H9 (cell line): ENCODE measurements at regions not wholly inside any gene's neighbourhood (a gene's known extent, or its start where the extent isn't known, plus 50 kb on each side); places are given as distances from the start of the nearest gene placed in this dataset.

ENCODE experiments used
- DNase-seq: peaks from one replicate; pipeline ENCODE4 v3.0.0-alpha.2; 2017
- H2AFZ ChIP-seq: one replicate; pipeline ENCODE4 v1.6.1; 2013; ENCODE audit warnings: mild to moderate bottlenecking, low read length, control low read depth, moderate library complexity
- H2AK5ac ChIP-seq: 2 replicates; pipeline ENCODE4 v1.6.1; 2013; ENCODE audit warnings: low read length, control low read depth, mixed read lengths; ENCODE audit not compliant: insufficient read length
- H2BK120ac ChIP-seq: one replicate; pipeline ENCODE4 v1.6.1; 2013; ENCODE audit warnings: low read depth, mild to moderate bottlenecking, low read length, control low read depth, inconsistent platforms; ENCODE audit not compliant: poor library complexity, severe bottlenecking
- H2BK12ac ChIP-seq: 2 replicates; pipeline ENCODE4 v1.6.1; 2013; ENCODE audit warnings: low read length, control low read depth, mixed read lengths, low read depth; ENCODE audit not compliant: insufficient read length
- H2BK15ac ChIP-seq: 2 replicates; pipeline ENCODE4 v1.6.1; 2013; ENCODE audit warnings: low read depth, low read length, control low read depth
- H2BK20ac ChIP-seq: one replicate; pipeline ENCODE4 v1.6.1; 2013; ENCODE audit warnings: low read depth, mild to moderate bottlenecking, low read length, control low read depth, inconsistent platforms; ENCODE audit not compliant: poor library complexity, severe bottlenecking
- H2BK5ac ChIP-seq: 2 replicates; pipeline ENCODE4 v1.6.1; 2013; ENCODE audit warnings: low read length, control low read depth, mixed read lengths; ENCODE audit not compliant: insufficient read length
- H3K14ac ChIP-seq: 2 replicates; pipeline ENCODE4 v1.6.1; 2013; ENCODE audit warnings: low read length, control low read depth; ENCODE audit not compliant: insufficient read depth
- H3K18ac ChIP-seq: 2 replicates; pipeline ENCODE4 v1.6.1; 2013; ENCODE audit warnings: low read depth, mild to moderate bottlenecking, mixed read lengths, low read length, control low read depth; ENCODE audit not compliant: insufficient read length
- H3K23ac ChIP-seq: 2 replicates; pipeline ENCODE4 v1.6.1; 2013; ENCODE audit warnings: low read length, control low read depth, mixed read lengths, low read depth; ENCODE audit not compliant: insufficient read length
- H3K23me2 ChIP-seq: 2 replicates; pipeline ENCODE4 v1.6.1; 2013; ENCODE audit warnings: low read depth, mild to moderate bottlenecking, mixed read lengths, low read length, control low read depth; ENCODE audit not compliant: insufficient read length, poor library complexity, severe bottlenecking
- H3K27ac ChIP-seq: 2 replicates; pipeline ENCODE4 v1.5.1; 2013; ENCODE audit warnings: low read length, control low read depth, mixed read lengths, low read depth; ENCODE audit not compliant: insufficient read length
- H3K27me3 ChIP-seq: 2 replicates; pipeline ENCODE4 v1.6.1; 2013; ENCODE audit warnings: low read length, control low read depth, inconsistent platforms; ENCODE audit not compliant: insufficient read depth
- H3K4ac ChIP-seq: 2 replicates; pipeline ENCODE4 v1.6.1; 2013; ENCODE audit warnings: low read depth, mild to moderate bottlenecking, control low read depth, inconsistent platforms, low read length, moderate library complexity
- H3K4me1 ChIP-seq: 2 replicates; pipeline ENCODE4 v1.6.1; 2013; ENCODE audit warnings: low read length, control low read depth, inconsistent platforms; ENCODE audit not compliant: insufficient read depth
- H3K4me2 ChIP-seq: 2 replicates; pipeline ENCODE4 v1.6.1; 2013; ENCODE audit warnings: low read length, control low read depth, mixed read lengths; ENCODE audit not compliant: insufficient read length, insufficient read depth
- H3K56ac ChIP-seq: 2 replicates; pipeline ENCODE4 v1.6.1; 2013; ENCODE audit warnings: low read depth, mild to moderate bottlenecking, mixed read lengths, low read length, control low read depth; ENCODE audit not compliant: insufficient read length
- H3K79me1 ChIP-seq: 2 replicates; pipeline ENCODE4 v1.6.1; 2013; ENCODE audit warnings: low read depth, mild to moderate bottlenecking, moderate library complexity, low read length, control low read depth, inconsistent platforms; ENCODE audit not compliant: insufficient read depth, poor library complexity, severe bottlenecking
- H3K79me2 ChIP-seq: 2 replicates; pipeline ENCODE4 v1.6.1; 2013; ENCODE audit warnings: low read length, control low read depth, inconsistent platforms; ENCODE audit not compliant: insufficient read depth
- H3K9ac ChIP-seq: 2 replicates; pipeline ENCODE4 v1.6.1; 2013; ENCODE audit warnings: low read length, control low read depth, mixed read lengths; ENCODE audit not compliant: insufficient read length; ENCODE audit errors: extremely low read depth
- H3K9me3 ChIP-seq: one replicate; pipeline ENCODE4 v1.6.1; 2013; ENCODE audit warnings: low read depth, low read length, inconsistent platforms; ENCODE audit not compliant: control insufficient read depth
- H3T11ph ChIP-seq: one replicate; pipeline ENCODE4 v1.6.1; 2013; ENCODE audit warnings: mild to moderate bottlenecking, low read length, control low read depth, inconsistent platforms
- H4K20me1 ChIP-seq: one replicate; pipeline ENCODE4 v1.6.1; 2013; ENCODE audit not compliant: control insufficient read depth, insufficient read length, insufficient read depth
- H4K5ac ChIP-seq: 2 replicates; pipeline ENCODE4 v1.6.1; 2013; ENCODE audit warnings: low read depth, mild to moderate bottlenecking, mixed read lengths, low read length, control low read depth; ENCODE audit not compliant: insufficient read length
- H4K8ac ChIP-seq: replicated peaks from 2 replicates; pipeline ENCODE4 v1.6.1; 2013; ENCODE audit warnings: low read length, control low read depth, mixed read lengths, low read depth; ENCODE audit not compliant: insufficient read length
- H4K91ac ChIP-seq: 2 replicates; pipeline ENCODE4 v1.6.1; 2013; ENCODE audit warnings: low read depth, mild to moderate bottlenecking, moderate library complexity, mixed read lengths, low read length, control low read depth; ENCODE audit not compliant: insufficient read length
- H3K27ac Mint-ChIP-seq, 3 experiments: 2 replicates in 2 of 3; 3 replicates in 1 of 3; pipeline ENCODE4 v1.8.0; 2020 to 2021; ENCODE audit warnings: mixed read lengths in 3 of 3, mild to moderate bottlenecking in 1 of 3, moderate library complexity in 1 of 3
- H3K27me3 Mint-ChIP-seq: 2 replicates; pipeline ENCODE4 v1.8.0; 2021; ENCODE audit warnings: low read depth, mild to moderate bottlenecking, moderate library complexity, mixed read lengths
- H3K36me3 Mint-ChIP-seq, 3 experiments: 2 replicates in 2 of 3; 3 replicates in 1 of 3; pipeline ENCODE4 v1.8.0; 2020 to 2021; ENCODE audit warnings: low read depth in 3 of 3, mixed read lengths in 3 of 3; ENCODE audit not compliant: insufficient read depth in 1 of 3
- H3K4me1 Mint-ChIP-seq, 2 experiments: 2 replicates each; pipeline ENCODE4 v1.8.0; 2020; ENCODE audit warnings: mixed read lengths in 2 of 2
- H3K4me3 Mint-ChIP-seq, 2 experiments: 2 replicates in 1 of 2; 3 replicates in 1 of 2; pipeline ENCODE4 v1.8.0; 2020 to 2021; ENCODE audit warnings: mild to moderate bottlenecking in 2 of 2, mixed read lengths in 2 of 2, moderate library complexity in 1 of 2
- H3K9me3 Mint-ChIP-seq, 2 experiments: 2 replicates in 1 of 2; 3 replicates in 1 of 2; pipeline ENCODE4 v1.8.0; 2020; ENCODE audit warnings: mild to moderate bottlenecking in 2 of 2, mixed read lengths in 2 of 2, moderate library complexity in 1 of 2
- WGBS: extraction: QIAGEN DNeasy Blood & Tissue Kit; methylation state at CpG from one replicate; pipeline ENCODE4 v1.1.7; 2013; ENCODE audit warnings: missing lambda C conversion rate, low lambda C conversion rate, mixed read lengths; ENCODE audit not compliant: insufficient read length; ENCODE audit errors: extremely low coverage; 5-methylcytosine and 5-hydroxymethylcytosine counted together
- TF ChIP-seq, protein P1 (sequence below): fragments of 200-600 bp; sonication (generic); conservative IDR thresholded peaks from 3 replicates; pipeline ENCODE4 v1.8.0; 2021; ENCODE audit warnings: antibody characterized with exemption, mild to moderate bottlenecking

DNA sequence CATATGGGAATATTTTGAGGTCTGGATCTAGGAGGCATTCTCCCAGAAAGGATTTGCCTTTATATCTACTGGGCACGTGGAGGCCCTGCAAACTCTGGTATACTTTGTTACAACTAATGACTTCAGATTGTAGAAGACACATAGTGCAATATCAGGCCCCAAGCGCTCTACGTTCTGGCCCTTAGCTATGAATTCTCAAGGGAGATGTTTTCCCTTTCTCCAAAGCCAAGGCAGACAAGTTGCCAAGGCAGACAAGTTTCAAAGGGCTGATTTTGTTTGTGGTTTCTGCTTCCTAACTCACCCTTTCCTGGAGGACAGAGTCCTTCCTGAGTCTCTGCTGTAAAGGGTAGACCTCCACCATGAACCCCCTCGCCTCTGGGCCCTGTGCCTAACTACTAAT lies 99.4 kb upstream of the CTTNBP2 start:
- Histone ChIP-seq H3T11ph (no peak overlapping the region), H2AFZ (no peak overlapping the region), H4K20me1 (no peaks in the 10 kb centered on the region), H4K91ac (no peak overlapping the region), H2BK12ac (no peak overlapping the region), H2BK20ac (no peak overlapping the region), H3K14ac (no peak overlapping the region), H3K79me1 (no peaks in the 10 kb centered on the region), H3K9me3 (no peaks in the 10 kb centered on the region), H4K5ac (no peak overlapping the region), H3K4me1 (no peaks in the 10 kb centered on the region), H3K9ac (no peak overlapping the region), H2BK15ac (no peak overlapping the region), H3K27ac (no peak overlapping the region), H3K18ac (no peak overlapping the region), H2AK5ac (no peak overlapping the region), H2BK120ac (no peak overlapping the region), H3K79me2 (no peaks in the 10 kb centered on the region), H2BK5ac (no peak overlapping the region), H3K23ac (no peak overlapping the region), H3K56ac (no peak overlapping the region), H4K8ac (no peak overlapping the region), H3K27me3 (no peaks in the 10 kb centered on the region), H3K4me2 (no peak overlapping the region), H3K23me2 (no peaks in the 10 kb centered on the region), H3K4ac (no peak overlapping the region)
- DNase-seq, result no peak
- Mint-ChIP-seq H3K27ac (no peak overlapping the region; a peak in 1 of 7 replicates), H3K4me1 (0 out of 4 replicates have a peak, but pooled peaks cover 0 to 3% of the 10 kb centered on the region in 2 experiments), H3K4me3 (no peak overlapping the region), H3K27me3 (no peaks in the 10 kb centered on the region), H3K36me3 (no peaks in the 10 kb centered on the region; a peak in 1 of 7 replicates), H3K9me3 (peaks cover 7% of the 10 kb centered on the region in 2 experiments; a peak in 2 of 5 replicates)
- TF ChIP-seq, protein P1, sequence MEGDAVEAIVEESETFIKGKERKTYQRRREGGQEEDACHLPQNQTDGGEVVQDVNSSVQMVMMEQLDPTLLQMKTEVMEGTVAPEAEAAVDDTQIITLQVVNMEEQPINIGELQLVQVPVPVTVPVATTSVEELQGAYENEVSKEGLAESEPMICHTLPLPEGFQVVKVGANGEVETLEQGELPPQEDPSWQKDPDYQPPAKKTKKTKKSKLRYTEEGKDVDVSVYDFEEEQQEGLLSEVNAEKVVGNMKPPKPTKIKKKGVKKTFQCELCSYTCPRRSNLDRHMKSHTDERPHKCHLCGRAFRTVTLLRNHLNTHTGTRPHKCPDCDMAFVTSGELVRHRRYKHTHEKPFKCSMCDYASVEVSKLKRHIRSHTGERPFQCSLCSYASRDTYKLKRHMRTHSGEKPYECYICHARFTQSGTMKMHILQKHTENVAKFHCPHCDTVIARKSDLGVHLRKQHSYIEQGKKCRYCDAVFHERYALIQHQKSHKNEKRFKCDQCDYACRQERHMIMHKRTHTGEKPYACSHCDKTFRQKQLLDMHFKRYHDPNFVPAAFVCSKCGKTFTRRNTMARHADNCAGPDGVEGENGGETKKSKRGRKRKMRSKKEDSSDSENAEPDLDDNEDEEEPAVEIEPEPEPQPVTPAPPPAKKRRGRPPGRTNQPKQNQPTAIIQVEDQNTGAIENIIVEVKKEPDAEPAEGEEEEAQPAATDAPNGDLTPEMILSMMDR, result no peak
- WGBS, result no CpG with 5 or more reads among the region's 4 CpGs
